PFSK-1 (cell line): ENCODE measurements at regions not wholly inside any gene's neighbourhood (a gene's known extent, or its start where the extent isn't known, plus 50 kb on each side); places are given as distances from the start of the nearest gene placed in this dataset.

Experiments
- FOXP2 ChIP-seq: optimal IDR thresholded peaks from 2 replicates; pipeline ENCODE3; 2011; ENCODE audit warnings: borderline replicate concordance, control low read depth, inconsistent platforms; ENCODE audit not compliant: insufficient read depth; ENCODE audit errors: extremely low read length, extremely low read depth
- POLR2AphosphoS5 ChIP-seq: IDR thresholded peaks from 2 replicates; pipeline ENCODE4 v1.6.1; 2012; ENCODE audit warnings: low read depth, mild to moderate bottlenecking, control low read depth, low read length, moderate library complexity
- REST ChIP-seq, 2 experiments: IDR thresholded peaks; 2 replicates each; pipeline versions ENCODE4 v1.6.1 to v1.8.0; 2011 to 2012; ENCODE audit warnings: low read depth in 2 of 2, low read length in 2 of 2, control low read depth in 1 of 2, inconsistent platforms in 1 of 2, mild to moderate bottlenecking in 1 of 2, moderate library complexity in 1 of 2; ENCODE audit not compliant: insufficient read depth in 1 of 2
- SIN3A ChIP-seq: IDR thresholded peaks from 2 replicates; pipeline ENCODE4 v1.6.1; 2012; ENCODE audit warnings: mild to moderate bottlenecking, low read length, moderate library complexity, borderline replicate concordance; ENCODE audit not compliant: insufficient read depth
- TAF1 ChIP-seq: IDR thresholded peaks from 2 replicates; pipeline ENCODE4 v1.6.1; 2012; ENCODE audit warnings: low read length, control low read depth, borderline replicate concordance; ENCODE audit not compliant: insufficient read depth

- TF ChIP-seq REST (IDR thresholded peaks at IDR 0.05; ENCODE audit: insufficient read depth in 1 of 2, low read depth in 2 of 2, low read length in 2 of 2) (no peak), SIN3A (no peak), TAF1 (no peak), FOXP2 (no peak), POLR2AphosphoS5 (no peak)
Observed at GRCh38 chr1:204817341-204817740, 53.3 kb upstream of the NFASC start.

GRCh38 chr1:204818998-204819397 is 51.7 kb upstream of the NFASC start:
- TF ChIP-seq POLR2AphosphoS5: no peak
- no peak for TF ChIP-seq SIN3A
- no peak for TF ChIP-seq REST (IDR thresholded peaks at IDR 0.05; ENCODE audit: insufficient read depth in 1 of 2, low read depth in 2 of 2, low read length in 2 of 2)
- TF ChIP-seq TAF1: no peak
- TF ChIP-seq FOXP2: no peak

- TF ChIP-seq TAF1: no peak
- no peak for TF ChIP-seq SIN3A
- no peak for TF ChIP-seq REST (IDR thresholded peaks at IDR 0.05; ENCODE audit: insufficient read depth in 1 of 2, low read depth in 2 of 2, low read length in 2 of 2)
- no peak for TF ChIP-seq FOXP2
- TF ChIP-seq POLR2AphosphoS5: no peak
Observed at GRCh38 chr1:204819495-204819894, 51.2 kb upstream of the NFASC start.
